Stomach smooth muscle (tissue), 2 donors: ENCODE measurements at regions not wholly inside any gene's neighbourhood (a gene's known extent, or its start where the extent isn't known, plus 50 kb on each side); places are given as distances from the start of the nearest gene placed in this dataset.
"Not testable (repeated sequence)": the region's sequence is repeated elsewhere in the genome, so short reads cannot be mapped to it uniquely, and the experiment has no call there.

ENCODE experiments used
- H3K27ac ChIP-seq: one replicate; pipeline ENCODE4 v1.7.0; 2013; ENCODE audit warnings: mild to moderate bottlenecking, low read length, inconsistent platforms
- H3K27me3 ChIP-seq, 2 donors: one replicate each; pipeline ENCODE4 v1.7.0; 2013; ENCODE audit warnings: low read length in 2 of 2; ENCODE audit not compliant: insufficient read depth in 2 of 2, control insufficient read depth in 1 of 2
- H3K36me3 ChIP-seq, 2 donors: one replicate each; pipeline ENCODE4 v1.7.0; 2013; ENCODE audit warnings: low read length in 2 of 2; ENCODE audit not compliant: control insufficient read depth in 2 of 2, insufficient read depth in 2 of 2
- H3K4me1 ChIP-seq: one replicate; pipeline ENCODE4 v1.7.0; 2013; ENCODE audit warnings: low read length; ENCODE audit not compliant: control insufficient read depth, insufficient read depth
- H3K4me3 ChIP-seq, 2 donors: one replicate each; pipeline ENCODE4 v1.7.0; 2013; ENCODE audit warnings: low read length in 2 of 2
- H3K9ac ChIP-seq, 2 donors: one replicate each; pipeline ENCODE4 v1.7.0; 2013; ENCODE audit warnings: low read length in 2 of 2, mild to moderate bottlenecking in 1 of 2
- H3K9me3 ChIP-seq, 2 donors: one replicate each; pipeline ENCODE4 v1.7.0; 2013; ENCODE audit warnings: low read length in 2 of 2; ENCODE audit not compliant: control insufficient read depth in 2 of 2
- donor health status: healthy.
- donor health status: Pancreatic carcinoma.

GRCh38 chr2:131657895-131658768 is 130.4 kb downstream of the CCDC74A start:
- Histone ChIP-seq H3K9me3 (no peaks in the 10 kb centered on the region), H3K4me3 (no peak overlapping the region), H3K27ac (no peak overlapping the region), H3K4me1 (no peaks in the 10 kb centered on the region), H3K27me3 (no peaks in the 10 kb centered on the region), H3K9ac (no peak overlapping the region), H3K36me3 (no peaks in the 10 kb centered on the region)

GRCh38 chr2:131658769-131659131 is 131.1 kb downstream of the CCDC74A start:
- Histone ChIP-seq H3K4me1 (no peaks in the 10 kb centered on the region), H3K27me3 (no peaks in the 10 kb centered on the region), H3K9ac (no peak overlapping the region), H3K4me3 (no peak overlapping the region), H3K36me3 (no peaks in the 10 kb centered on the region), H3K27ac (no peak overlapping the region), H3K9me3 (no peaks in the 10 kb centered on the region)

- Histone ChIP-seq H3K9ac (no peak overlapping the region), H3K4me3 (no peak overlapping the region), H3K4me1 (no peaks in the 10 kb centered on the region), H3K27ac (no peak overlapping the region), H3K27me3 (no peaks in the 10 kb centered on the region), H3K9me3 (no peaks in the 10 kb centered on the region), H3K36me3 (no peaks in the 10 kb centered on the region)
Observed at GRCh38 chr2:131659168-131659572, 131.5 kb downstream of the CCDC74A start.

GRCh38 chr2:131661101-131661782 is 133.6 kb downstream of the CCDC74A start:
- not testable (repeated sequence) for H3K4me1 ChIP-seq, H3K4me3 ChIP-seq, H3K36me3 ChIP-seq, H3K9me3 ChIP-seq, H3K27ac ChIP-seq, H3K27me3 ChIP-seq, H3K9ac ChIP-seq

- H3K4me1 ChIP-seq, H3K9me3 ChIP-seq, H3K4me3 ChIP-seq, H3K27me3 ChIP-seq, H3K36me3 ChIP-seq, H3K9ac ChIP-seq, H3K27ac ChIP-seq: not testable (repeated sequence)
Observed at GRCh38 chr2:131661884-131662535, 134.3 kb downstream of the CCDC74A start.

GRCh38 chr2:131663501-131663900 is 135.8 kb downstream of the CCDC74A start:
- H3K4me1 ChIP-seq, H3K9ac ChIP-seq, H3K27me3 ChIP-seq, H3K36me3 ChIP-seq, H3K4me3 ChIP-seq, H3K9me3 ChIP-seq, H3K27ac ChIP-seq: not testable (repeated sequence)

- not testable (repeated sequence) for H3K27me3 ChIP-seq, H3K9ac ChIP-seq, H3K4me1 ChIP-seq, H3K36me3 ChIP-seq, H3K9me3 ChIP-seq, H3K4me3 ChIP-seq, H3K27ac ChIP-seq
Observed at GRCh38 chr2:131665716-131666115, 138.0 kb downstream of the CCDC74A start.

GRCh38 chr2:131668794-131669540 is 141.3 kb downstream of the CCDC74A start:
- not testable (repeated sequence) for H3K36me3 ChIP-seq, H3K9me3 ChIP-seq, H3K9ac ChIP-seq, H3K27me3 ChIP-seq, H3K4me3 ChIP-seq, H3K27ac ChIP-seq
- H3K4me1 ChIP-seq = peaks cover 18% of the 10 kb centered on the region

- H3K9ac ChIP-seq, H3K27me3 ChIP-seq, H3K9me3 ChIP-seq, H3K27ac ChIP-seq, H3K36me3 ChIP-seq: not testable (repeated sequence)
- Histone ChIP-seq H3K4me3 (peak overlapping the region in 1 of 2 donors; percentile 70), H3K4me1 (peaks cover 22% of the 10 kb centered on the region)
Observed at GRCh38 chr2:131671841-131672470, 144.3 kb downstream of the CCDC74A start.
